Upper lobe of right lung (tissue), 1 donor: ENCODE measurements at regions not wholly inside any gene's neighbourhood (a gene's known extent, or its start where the extent isn't known, plus 50 kb on each side); places are given as distances from the start of the nearest gene placed in this dataset.
A peak's percentile ranks its signal among the peaks of the same experiment; 100 is the strongest.

Experiments used
- ATAC-seq: fragments of 200-7000 bp; cut with Tn5 transposase; one replicate; pipeline ENCODE4 v1.9.1; 2020; ENCODE audit warnings: mild to moderate bottlenecking, moderate library complexity
- DNase-seq: peaks from one replicate; pipeline ENCODE4 v3.0.0-alpha.2; 2020
- H3K27ac ChIP-seq: fragments of 200-600 bp; one replicate; pipeline ENCODE4 v1.8.0; 2022
- H3K27me3 ChIP-seq: fragments of 200-600 bp; one replicate; pipeline ENCODE4 v1.8.0; 2022; ENCODE audit warnings: mild to moderate bottlenecking
- H3K36me3 ChIP-seq: fragments of 200-600 bp; one replicate; pipeline ENCODE4 v1.8.0; 2022
- H3K4me1 ChIP-seq: fragments of 200-600 bp; one replicate; pipeline ENCODE4 v1.8.0; 2022
- H3K4me3 ChIP-seq: fragments of 200-600 bp; one replicate; pipeline ENCODE4 v1.8.0; 2022; ENCODE audit warnings: mild to moderate bottlenecking
- H3K9me3 ChIP-seq: fragments of 200-600 bp; one replicate; pipeline ENCODE4 v1.8.0; 2022
- intact Hi-C: fragments of 100-400 bp; cut with DNase I; formaldehyde crosslinking; loops from one replicate; pipeline ENCODE4 v1.11.0; 2022
- TF ChIP-seq, protein P1 (sequence below): fragments of 200-600 bp; IDR thresholded peaks from one replicate; pipeline ENCODE4 v1.8.0; 2022; ENCODE audit warnings: antibody characterized with exemption
- donor health status: DM: no; HTN: yes; CAD: no; lungs with severe emphysema.

DNA sequence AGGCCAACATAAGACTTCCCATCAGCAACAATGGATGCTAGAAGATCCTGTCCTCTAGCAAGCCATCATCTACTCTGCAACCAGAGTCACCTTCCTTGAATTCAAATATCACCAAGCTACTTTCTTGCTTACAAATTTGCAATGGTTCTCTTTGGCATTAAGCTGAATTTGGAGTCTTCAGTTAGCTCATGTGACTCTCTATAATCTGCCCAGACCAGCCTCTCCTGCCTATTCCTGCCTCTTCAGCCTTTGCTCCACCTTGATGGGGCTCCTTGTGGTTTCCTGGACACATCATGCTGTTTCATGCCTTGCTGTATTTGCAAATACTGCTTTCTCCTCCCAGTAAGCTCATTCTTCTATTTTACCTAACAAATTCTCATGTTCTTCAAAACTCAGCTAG, 82.3 kb downstream of the RASSF10 start:
- no peaks in the 10 kb centered on the region for H3K36me3 ChIP-seq
- H3K4me3 ChIP-seq: no peak overlapping the region
- TF ChIP-seq, protein P1, sequence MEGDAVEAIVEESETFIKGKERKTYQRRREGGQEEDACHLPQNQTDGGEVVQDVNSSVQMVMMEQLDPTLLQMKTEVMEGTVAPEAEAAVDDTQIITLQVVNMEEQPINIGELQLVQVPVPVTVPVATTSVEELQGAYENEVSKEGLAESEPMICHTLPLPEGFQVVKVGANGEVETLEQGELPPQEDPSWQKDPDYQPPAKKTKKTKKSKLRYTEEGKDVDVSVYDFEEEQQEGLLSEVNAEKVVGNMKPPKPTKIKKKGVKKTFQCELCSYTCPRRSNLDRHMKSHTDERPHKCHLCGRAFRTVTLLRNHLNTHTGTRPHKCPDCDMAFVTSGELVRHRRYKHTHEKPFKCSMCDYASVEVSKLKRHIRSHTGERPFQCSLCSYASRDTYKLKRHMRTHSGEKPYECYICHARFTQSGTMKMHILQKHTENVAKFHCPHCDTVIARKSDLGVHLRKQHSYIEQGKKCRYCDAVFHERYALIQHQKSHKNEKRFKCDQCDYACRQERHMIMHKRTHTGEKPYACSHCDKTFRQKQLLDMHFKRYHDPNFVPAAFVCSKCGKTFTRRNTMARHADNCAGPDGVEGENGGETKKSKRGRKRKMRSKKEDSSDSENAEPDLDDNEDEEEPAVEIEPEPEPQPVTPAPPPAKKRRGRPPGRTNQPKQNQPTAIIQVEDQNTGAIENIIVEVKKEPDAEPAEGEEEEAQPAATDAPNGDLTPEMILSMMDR: no peak
- no peak for DNase-seq
- no peak for ATAC-seq
- intact Hi-C loops: no loop called here
- H3K9me3 ChIP-seq: no peaks in the 10 kb centered on the region
- H3K4me1 ChIP-seq: no peaks in the 10 kb centered on the region
- no peaks in the 10 kb centered on the region for H3K27me3 ChIP-seq
- no peak overlapping the region for H3K27ac ChIP-seq

DNA sequence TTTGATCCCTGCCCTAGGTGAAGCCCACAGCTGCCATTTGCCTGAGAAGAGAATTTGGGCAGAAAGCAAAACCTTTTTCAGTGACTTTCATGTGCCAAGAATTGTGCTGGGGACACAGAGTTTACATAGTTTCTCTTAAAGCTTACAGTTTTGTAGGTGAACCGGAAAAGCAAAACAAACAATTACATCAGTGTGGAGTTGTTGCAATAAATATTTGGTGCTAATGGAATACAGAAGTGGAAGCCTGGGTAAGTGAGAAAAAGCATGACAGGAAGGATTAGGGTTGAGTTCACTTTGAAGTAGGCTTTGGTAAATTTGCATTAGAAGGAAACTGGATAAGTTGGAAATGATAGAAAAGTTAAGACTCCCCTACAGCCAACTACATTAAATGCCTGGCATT, 82.7 kb downstream of the RASSF10 start:
- no peaks in the 10 kb centered on the region for H3K27me3 ChIP-seq
- no peaks in the 10 kb centered on the region for H3K36me3 ChIP-seq
- no peak for DNase-seq
- TF ChIP-seq, protein P1: no peak
- no peaks in the 10 kb centered on the region for H3K9me3 ChIP-seq
- intact Hi-C loops: no loop called here
- no peaks in the 10 kb centered on the region for H3K4me1 ChIP-seq
- no peak overlapping the region for H3K4me3 ChIP-seq
- no peak overlapping the region for H3K27ac ChIP-seq
- no peak for ATAC-seq

DNA sequence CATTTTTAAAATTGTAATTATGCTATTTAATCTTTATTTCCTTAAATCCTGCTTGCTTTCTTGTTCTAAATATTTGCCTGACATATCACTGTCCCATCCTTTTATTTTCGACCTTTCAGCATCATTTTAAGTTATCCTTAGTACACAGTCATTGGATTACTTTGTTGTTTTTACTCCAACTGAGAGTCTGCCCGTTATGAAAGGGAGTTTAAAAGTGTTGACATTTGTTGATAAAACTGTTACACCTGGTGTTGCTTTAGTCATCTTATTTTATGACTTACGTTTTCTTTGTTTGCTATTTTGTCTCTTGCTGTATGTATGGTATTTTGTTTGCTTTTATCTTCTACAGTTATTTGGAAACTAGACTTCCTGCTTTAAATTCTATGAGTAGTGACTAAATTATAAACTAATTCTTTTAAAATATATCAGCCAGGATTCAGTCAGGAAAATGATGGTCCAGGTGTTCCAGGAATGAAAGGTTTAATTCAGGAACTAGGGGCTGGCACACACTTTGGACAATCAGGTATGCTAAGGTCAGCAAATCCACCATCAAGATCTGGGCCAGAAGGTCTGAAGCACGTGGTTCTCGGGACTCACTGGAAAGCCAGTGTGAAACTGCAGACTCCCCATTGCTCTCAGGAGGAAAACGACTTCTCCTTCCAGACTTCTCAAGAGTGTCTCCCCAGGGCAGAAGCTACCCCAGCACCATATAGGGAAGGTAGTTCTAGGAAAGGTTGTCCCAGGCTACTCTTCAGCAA, 86.0 kb downstream of the RASSF10 start:
- no peaks in the 10 kb centered on the region for H3K4me1 ChIP-seq
- H3K9me3 ChIP-seq: no peaks in the 10 kb centered on the region
- H3K27ac ChIP-seq: no peak overlapping the region
- H3K4me3 ChIP-seq: no peak overlapping the region
- no peak for ATAC-seq
- DNase-seq: no peak
- TF ChIP-seq, protein P1: no peak
- H3K27me3 ChIP-seq: no peaks in the 10 kb centered on the region
- no peaks in the 10 kb centered on the region for H3K36me3 ChIP-seq
- intact Hi-C loops: no loop called here

DNA sequence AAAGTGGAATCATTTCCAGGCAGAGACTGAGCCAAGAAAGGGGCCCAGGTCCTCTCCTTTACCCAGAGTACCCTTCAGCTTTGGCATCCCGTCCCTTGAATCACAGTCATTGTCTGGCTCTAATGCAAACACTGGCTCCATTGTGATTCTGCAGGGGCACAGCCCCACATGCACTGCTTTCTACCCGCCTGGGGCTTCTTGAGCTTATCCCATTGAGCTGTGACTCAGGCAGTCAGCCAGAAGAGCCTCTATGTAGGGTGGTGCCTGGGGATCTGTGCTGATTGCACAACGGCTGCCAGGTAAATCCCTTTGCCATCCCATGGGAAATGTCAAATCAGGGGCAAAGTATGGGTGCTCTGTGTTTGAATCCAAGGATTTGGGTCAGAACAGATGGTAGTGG, 88.9 kb downstream of the RASSF10 start:
- no peak for DNase-seq

DNA sequence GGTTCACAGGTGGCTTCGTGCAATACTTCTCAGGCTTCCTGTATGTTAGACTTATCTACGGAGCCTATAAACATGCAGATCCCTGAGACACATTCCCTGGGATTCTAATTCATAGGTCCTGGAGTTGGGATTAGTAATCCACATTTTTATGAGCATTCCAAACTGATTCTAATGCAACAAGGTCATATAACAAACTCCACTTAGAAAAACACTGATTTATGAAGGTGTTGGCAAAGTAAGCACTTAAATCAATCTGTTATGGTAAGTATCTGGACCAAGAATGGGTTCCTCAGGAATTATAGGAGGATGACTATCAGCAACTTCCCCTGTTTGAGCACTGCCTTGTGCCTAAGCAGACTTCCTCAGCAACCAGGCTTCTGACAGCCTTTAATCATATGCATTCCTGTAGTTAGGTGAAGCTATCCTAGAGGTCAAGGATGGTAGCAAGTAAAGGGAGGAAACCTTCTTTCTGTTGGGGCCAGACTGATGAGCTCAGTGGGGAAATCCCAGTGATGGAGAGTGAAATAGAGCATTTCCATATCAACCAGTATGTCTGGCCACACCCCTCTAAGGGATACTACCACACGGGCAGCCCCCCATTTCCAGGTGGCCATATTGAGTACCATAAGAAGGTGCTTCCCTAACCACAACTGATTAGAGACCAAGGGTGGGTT, 89.6 kb downstream of the RASSF10 start:
- H3K36me3 ChIP-seq: no peaks in the 10 kb centered on the region
- H3K4me3 ChIP-seq: no peak overlapping the region
- TF ChIP-seq, protein P1: no peak
- no peak for ATAC-seq
- H3K9me3 ChIP-seq: no peaks in the 10 kb centered on the region
- H3K27me3 ChIP-seq: no peaks in the 10 kb centered on the region
- DNase-seq: no peak
- no peaks in the 10 kb centered on the region for H3K4me1 ChIP-seq
- H3K27ac ChIP-seq: no peak overlapping the region
- intact Hi-C loops: no loop called here

More for the DNA sequence above, 88.9 kb downstream of the RASSF10 start:
- peak; percentile 59 for ATAC-seq
- Histone ChIP-seq H3K9me3 (no peaks in the 10 kb centered on the region), H3K27ac (no peak overlapping the region), H3K4me3 (no peak overlapping the region), H3K4me1 (no peaks in the 10 kb centered on the region), H3K27me3 (no peaks in the 10 kb centered on the region), H3K36me3 (no peaks in the 10 kb centered on the region)
- intact Hi-C loops: no loop called here
- TF ChIP-seq, protein P1: no peak
